Progenitor cell of endocrine pancreas (in vitro differentiated cells): ENCODE measurements at regions not wholly inside any gene's neighbourhood (a gene's known extent, or its start where the extent isn't known, plus 50 kb on each side); places are given as distances from the start of the nearest gene placed in this dataset.

ENCODE experiments used
- DNase-seq: peaks from one replicate; pipeline ENCODE4 v3.0.0; 2021; ENCODE audit warnings: low spot score; ENCODE audit not compliant: unreplicated experiment
- H3K27ac Mint-ChIP-seq: 2 replicates; pipeline ENCODE4 v1.8.0; 2021; ENCODE audit warnings: mild to moderate bottlenecking, moderate library complexity, mixed read lengths
- H3K27me3 Mint-ChIP-seq: 2 replicates; pipeline ENCODE4 v1.8.0; 2021; ENCODE audit warnings: mixed read lengths
- H3K36me3 Mint-ChIP-seq: 2 replicates; pipeline ENCODE4 v1.8.0; 2022; ENCODE audit warnings: mixed read lengths; ENCODE audit not compliant: insufficient read depth
- H3K4me1 Mint-ChIP-seq: 2 replicates; pipeline ENCODE4 v1.8.0; 2021; ENCODE audit warnings: low read depth, mixed read lengths
- H3K4me3 Mint-ChIP-seq: 2 replicates; pipeline ENCODE4 v1.8.0; 2021; ENCODE audit warnings: low read depth, mild to moderate bottlenecking, moderate library complexity, mixed read lengths
- H3K9me3 Mint-ChIP-seq: 2 replicates; pipeline ENCODE4 v1.8.0; 2021; ENCODE audit warnings: low read depth, mixed read lengths
- TF ChIP-seq, protein P1 (sequence below): fragments of 200-600 bp; sonication (generic); IDR thresholded peaks from one replicate; pipeline ENCODE4 v1.5.0; 2021; ENCODE audit warnings: antibody characterized with exemption, mild to moderate bottlenecking; ENCODE audit not compliant: unreplicated experiment

- H3K27ac Mint-ChIP-seq: peak overlapping the region; percentile 0
- peaks cover 25% of the 10 kb centered on the region for H3K4me1 Mint-ChIP-seq
- peaks cover 6% of the 10 kb centered on the region for H3K9me3 Mint-ChIP-seq
- H3K4me3 Mint-ChIP-seq: no peak overlapping the region
- H3K27me3 Mint-ChIP-seq: no peaks in the 10 kb centered on the region
- DNase-seq: no peak
- TF ChIP-seq, protein P1, sequence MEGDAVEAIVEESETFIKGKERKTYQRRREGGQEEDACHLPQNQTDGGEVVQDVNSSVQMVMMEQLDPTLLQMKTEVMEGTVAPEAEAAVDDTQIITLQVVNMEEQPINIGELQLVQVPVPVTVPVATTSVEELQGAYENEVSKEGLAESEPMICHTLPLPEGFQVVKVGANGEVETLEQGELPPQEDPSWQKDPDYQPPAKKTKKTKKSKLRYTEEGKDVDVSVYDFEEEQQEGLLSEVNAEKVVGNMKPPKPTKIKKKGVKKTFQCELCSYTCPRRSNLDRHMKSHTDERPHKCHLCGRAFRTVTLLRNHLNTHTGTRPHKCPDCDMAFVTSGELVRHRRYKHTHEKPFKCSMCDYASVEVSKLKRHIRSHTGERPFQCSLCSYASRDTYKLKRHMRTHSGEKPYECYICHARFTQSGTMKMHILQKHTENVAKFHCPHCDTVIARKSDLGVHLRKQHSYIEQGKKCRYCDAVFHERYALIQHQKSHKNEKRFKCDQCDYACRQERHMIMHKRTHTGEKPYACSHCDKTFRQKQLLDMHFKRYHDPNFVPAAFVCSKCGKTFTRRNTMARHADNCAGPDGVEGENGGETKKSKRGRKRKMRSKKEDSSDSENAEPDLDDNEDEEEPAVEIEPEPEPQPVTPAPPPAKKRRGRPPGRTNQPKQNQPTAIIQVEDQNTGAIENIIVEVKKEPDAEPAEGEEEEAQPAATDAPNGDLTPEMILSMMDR: no peak
- peaks cover 4% of the 10 kb centered on the region for H3K36me3 Mint-ChIP-seq
Observed at GRCh38 chr12:19991146-19991545, 377.2 kb upstream of the PDE3A start.

DNA sequence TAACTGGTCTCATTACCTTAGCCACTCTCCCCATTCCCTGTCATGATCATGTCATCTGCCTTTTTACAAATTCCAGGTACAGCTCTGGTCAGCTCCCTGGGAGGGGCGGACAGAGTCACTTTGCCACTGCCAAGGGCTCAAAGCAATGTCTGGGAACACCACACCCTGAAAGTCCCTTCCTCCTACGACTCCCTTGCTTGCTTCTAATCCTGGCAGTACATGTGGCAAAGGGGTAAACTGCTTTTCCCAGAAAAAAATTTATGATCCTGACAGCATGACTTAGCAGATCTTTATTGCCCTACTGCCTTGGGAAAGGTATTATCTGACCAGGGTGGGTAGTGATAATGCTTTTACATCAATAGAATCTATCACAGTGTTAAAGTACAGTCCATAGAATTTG is 376.0 kb upstream of the PDE3A start:
- Mint-ChIP-seq H3K27ac (peak overlapping the region; percentile 60), H3K9me3 (peaks cover 6% of the 10 kb centered on the region), H3K4me3 (peak overlapping the region; percentile 0), H3K27me3 (no peaks in the 10 kb centered on the region), H3K4me1 (peaks cover 28% of the 10 kb centered on the region), H3K36me3 (peaks cover 4% of the 10 kb centered on the region)
- TF ChIP-seq, protein P1: no peak
- DNase-seq: no peak

GRCh38 chr12:19994968-19995367 is 373.4 kb upstream of the PDE3A start:
- Mint-ChIP-seq H3K27me3 (no peaks in the 10 kb centered on the region), H3K4me1 (peaks cover 44% of the 10 kb centered on the region), H3K4me3 (no peak overlapping the region), H3K36me3 (peaks cover 4% of the 10 kb centered on the region), H3K27ac (no peak overlapping the region), H3K9me3 (peaks cover 6% of the 10 kb centered on the region)
- TF ChIP-seq, protein P1: peak; percentile 25
- DNase-seq: no peak

GRCh38 chr12:19997656-19998400 is 370.5 kb upstream of the PDE3A start:
- TF ChIP-seq, protein P1: no peak
- Mint-ChIP-seq H3K9me3 (peaks cover 10% of the 10 kb centered on the region), H3K27me3 (no peaks in the 10 kb centered on the region), H3K27ac (peak overlapping the region; percentile 78), H3K36me3 (peaks cover 2% of the 10 kb centered on the region), H3K4me1 (peaks cover 39% of the 10 kb centered on the region), H3K4me3 (no peak overlapping the region)
- DNase-seq: no peak

DNA sequence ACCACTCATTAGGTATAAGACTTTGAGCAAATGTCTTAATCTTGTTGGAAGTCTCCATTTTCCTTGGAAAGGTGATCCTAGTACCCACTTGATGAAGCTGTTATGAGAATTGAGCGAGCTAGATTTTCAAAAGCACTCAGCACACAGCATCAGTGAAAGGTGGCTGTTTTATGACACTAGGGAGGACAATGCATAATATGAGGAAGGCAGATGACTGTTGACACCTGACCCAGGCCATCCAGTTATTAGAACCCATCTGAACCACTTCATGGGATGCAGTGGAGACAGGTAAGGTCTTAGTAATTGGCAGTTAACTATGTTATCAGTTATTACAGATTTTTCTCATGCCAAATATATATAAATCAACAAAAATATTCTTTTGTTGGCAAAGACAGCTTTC is 369.9 kb upstream of the PDE3A start:
- Mint-ChIP-seq H3K36me3 (peaks cover 5% of the 10 kb centered on the region), H3K27me3 (no peaks in the 10 kb centered on the region), H3K9me3 (peaks cover 15% of the 10 kb centered on the region), H3K4me1 (peaks cover 39% of the 10 kb centered on the region), H3K27ac (peak overlapping the region; percentile 78), H3K4me3 (no peak overlapping the region)
- no peak for DNase-seq
- TF ChIP-seq, protein P1: no peak
